Keratinocyte (primary cell): ENCODE measurements at regions not wholly inside any gene's neighbourhood (a gene's known extent, or its start where the extent isn't known, plus 50 kb on each side); places are given as distances from the start of the nearest gene placed in this dataset.
"Not testable (repeated sequence)": the region's sequence is repeated elsewhere in the genome, so short reads cannot be mapped to it uniquely, and the experiment has no call there.

ENCODE experiments used
- DNase-seq: peaks from one replicate; pipeline ENCODE4 v3.0.0-alpha.2; 2011; ENCODE audit warnings: low read depth, missing footprints, low spot score
- FAIRE-seq: peaks from 2 replicates; lab custom pipeline; 2011; peaks lifted over from hg19 to GRCh38; lab: Jason Lieb, UNC
- H2AFZ ChIP-seq: 2 replicates; pipeline ENCODE4 v1.6.0; 2012; ENCODE audit warnings: low read length, control low read depth, inconsistent platforms; ENCODE audit not compliant: control insufficient read depth
- H3K27ac ChIP-seq: 2 replicates; pipeline ENCODE4 v1.5.1; 2011; ENCODE audit warnings: low read length; ENCODE audit not compliant: control insufficient read depth, insufficient read depth
- H3K27me3 ChIP-seq: 3 replicates; pipeline ENCODE4 v1.6.0; 2011; ENCODE audit warnings: low read length; ENCODE audit not compliant: control insufficient read depth, insufficient read depth; ENCODE audit errors: extremely low read depth
- H3K36me3 ChIP-seq, 2 experiments: 2 replicates in 1 of 2; 3 replicates in 1 of 2; pipeline ENCODE4 v1.5.1; 2011; ENCODE audit warnings: low read length in 2 of 2, mild to moderate bottlenecking in 1 of 2; ENCODE audit not compliant: control insufficient read depth in 2 of 2, insufficient read depth in 2 of 2; ENCODE audit errors: extremely low read depth in 1 of 2
- H3K4me1 ChIP-seq: 3 replicates; pipeline ENCODE4 v1.5.1; 2011; ENCODE audit warnings: low read length; ENCODE audit not compliant: control insufficient read depth, insufficient read depth; ENCODE audit errors: extremely low read depth
- H3K4me2 ChIP-seq: 3 replicates; pipeline ENCODE4 v1.6.0; 2011; ENCODE audit warnings: low read depth, low read length; ENCODE audit not compliant: control insufficient read depth, insufficient read depth; ENCODE audit errors: extremely low read depth
- H3K4me3 ChIP-seq, 3 experiments: fragments of 200-600 bp in 1 of 3; sonication (generic) in 1 of 3; 2 replicates in 2 of 3; 3 replicates in 1 of 3; pipeline ENCODE4 v1.5.1; 2011 to 2016; ENCODE audit warnings: low read length in 3 of 3, mild to moderate bottlenecking in 3 of 3, control low read depth in 2 of 3, inconsistent platforms in 1 of 3, low read depth in 1 of 3, mixed read lengths in 1 of 3, mixed run types in 1 of 3, moderate library complexity in 1 of 3; ENCODE audit not compliant: control insufficient read depth in 2 of 3, insufficient read depth in 2 of 3; ENCODE audit errors: extremely low read depth in 1 of 3
- H3K79me2 ChIP-seq: 2 replicates; pipeline ENCODE4 v1.6.0; 2012; ENCODE audit warnings: low read length; ENCODE audit not compliant: control insufficient read depth, insufficient read depth
- H3K9ac ChIP-seq: 3 replicates; pipeline ENCODE4 v1.6.0; 2011; ENCODE audit warnings: low read length; ENCODE audit not compliant: control insufficient read depth, insufficient read depth; ENCODE audit errors: extremely low read depth
- H3K9me1 ChIP-seq: 3 replicates; pipeline ENCODE4 v1.6.0; 2011; ENCODE audit warnings: low read length; ENCODE audit not compliant: control insufficient read depth, insufficient read depth; ENCODE audit errors: extremely low read depth
- H3K9me3 ChIP-seq: 2 replicates; pipeline ENCODE4 v1.5.1; 2012; ENCODE audit warnings: low read depth, low read length; ENCODE audit not compliant: control insufficient read depth
- H4K20me1 ChIP-seq: 3 replicates; pipeline ENCODE4 v1.6.0; 2011; ENCODE audit warnings: low read length; ENCODE audit not compliant: control insufficient read depth, insufficient read depth; ENCODE audit errors: extremely low read depth
- EZH2 ChIP-seq: IDR thresholded peaks from one replicate; pipeline ENCODE4 v1.6.1; 2012; ENCODE audit warnings: inconsistent platforms, mild to moderate bottlenecking, low read length, moderate library complexity
- dilution Hi-C: fragments of 300-500 bp; cut with MboI; formaldehyde crosslinking; loops from one replicate; pipeline ENCODE4 v1.7.0; 2020; ENCODE audit warnings: low sequenced_read_pairs; ENCODE audit not compliant: extremely low pct_ligation_motif_present
- TF ChIP-seq, protein P1 (sequence below), 3 experiments: IDR thresholded peaks in 1 of 3; conservative IDR thresholded peaks in 1 of 3; optimal IDR thresholded peaks in 1 of 3; 2 replicates in 2 of 3; 3 replicates in 1 of 3; pipeline versions ENCODE3 to v1.5.1; 2011; ENCODE audit warnings: low read length in 3 of 3, mild to moderate bottlenecking in 3 of 3, moderate library complexity in 2 of 3, control low read depth in 1 of 3, inconsistent platforms in 1 of 3; ENCODE audit not compliant: insufficient read depth in 2 of 3; ENCODE audit errors: extremely low read depth in 1 of 3

DNA sequence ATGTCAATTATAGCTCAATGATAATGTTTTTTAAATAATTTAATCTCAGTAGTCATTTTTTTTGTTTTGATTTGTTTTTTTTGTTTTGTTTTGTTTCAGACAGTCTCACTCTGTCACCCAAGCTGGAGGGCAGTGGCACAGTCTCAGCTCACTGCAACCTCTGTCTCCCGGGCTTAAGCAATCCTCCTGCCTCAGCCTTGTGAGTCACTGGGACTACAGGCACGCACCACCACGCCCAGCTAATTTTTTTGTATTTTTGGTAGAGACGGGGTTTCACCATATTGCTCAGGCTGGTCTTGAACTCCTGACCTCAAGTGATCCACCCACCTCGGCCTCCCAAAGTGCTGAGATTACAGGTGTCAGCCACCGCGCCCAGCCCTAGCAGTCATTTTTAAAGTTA, 60.6 kb upstream of the RTL6 start:
- H3K36me3 ChIP-seq, DNase-seq, H3K27me3 ChIP-seq, H3K4me3 ChIP-seq, dilution Hi-C loops, H3K9me3 ChIP-seq, H4K20me1 ChIP-seq, H3K27ac ChIP-seq, H3K4me1 ChIP-seq, FAIRE-seq, H3K79me2 ChIP-seq, H3K4me2 ChIP-seq, H3K9ac ChIP-seq, H2AFZ ChIP-seq, H3K9me1 ChIP-seq: not testable (repeated sequence)

DNA sequence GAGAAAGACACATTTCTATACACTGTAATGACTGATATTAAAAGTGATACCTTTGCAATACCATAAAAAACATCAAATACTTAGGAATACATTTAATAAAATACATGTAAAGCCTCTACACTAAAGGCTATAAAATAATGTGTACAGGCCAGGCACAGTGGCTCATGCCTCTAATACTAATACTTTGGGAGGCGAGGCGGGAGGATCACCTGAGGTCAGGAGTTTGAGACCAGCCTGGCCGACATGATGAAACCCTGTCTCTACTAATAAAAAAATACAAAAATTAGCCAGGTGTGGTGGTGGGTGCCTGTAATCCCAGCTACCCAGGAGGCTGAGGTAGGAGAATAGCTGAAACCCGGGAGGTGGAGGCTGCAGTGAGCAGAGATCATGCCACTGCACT, 59.8 kb upstream of the RTL6 start:
- H3K79me2 ChIP-seq, FAIRE-seq, H3K4me1 ChIP-seq, H2AFZ ChIP-seq, H4K20me1 ChIP-seq, H3K4me3 ChIP-seq, H3K36me3 ChIP-seq, H3K4me2 ChIP-seq, H3K9me3 ChIP-seq, H3K27ac ChIP-seq, H3K9ac ChIP-seq, DNase-seq, dilution Hi-C loops, H3K9me1 ChIP-seq, H3K27me3 ChIP-seq: not testable (repeated sequence)

DNA sequence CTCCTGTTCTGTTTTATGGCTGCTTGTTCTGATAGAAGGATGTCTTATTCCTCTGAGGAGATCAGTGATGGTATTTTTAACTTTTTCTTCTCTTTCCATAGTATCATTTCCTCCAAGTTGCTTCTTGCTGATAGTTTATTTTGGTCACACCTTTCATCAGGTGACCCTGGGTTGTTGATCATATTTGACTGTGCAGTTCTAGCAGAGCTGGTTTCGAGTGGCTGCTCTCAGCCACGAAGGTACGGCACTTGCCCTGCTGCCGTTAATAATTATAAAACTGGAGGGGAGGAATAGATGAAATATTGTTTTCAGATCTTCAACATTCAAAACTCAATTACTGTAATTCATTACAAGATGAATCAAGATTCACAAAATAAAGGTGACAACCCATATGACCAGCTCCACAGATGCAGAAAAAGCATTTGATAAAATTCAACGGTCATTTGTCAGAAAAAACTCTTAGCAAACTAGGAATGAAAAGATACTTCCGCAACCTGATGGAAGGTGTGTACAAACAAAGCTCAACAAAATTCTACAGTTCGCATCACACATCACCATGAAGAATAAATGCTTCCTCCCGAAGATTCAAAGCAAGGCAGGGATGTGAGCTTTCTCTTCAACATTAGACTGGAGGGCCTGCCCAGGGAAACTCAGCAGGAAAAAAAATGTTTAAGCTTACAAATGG, 59.2 kb upstream of the RTL6 start:
- H4K20me1 ChIP-seq, result no peaks in the 10 kb centered on the region
- H3K4me2 ChIP-seq, result no peak overlapping the region
- dilution Hi-C loops, result no loop called here
- no peaks in the 10 kb centered on the region for H3K79me2 ChIP-seq
- no peaks in the 10 kb centered on the region for H3K9me1 ChIP-seq
- H3K27ac ChIP-seq, result no peak overlapping the region
- no peak for TF ChIP-seq EZH2
- TF ChIP-seq, protein P1, sequence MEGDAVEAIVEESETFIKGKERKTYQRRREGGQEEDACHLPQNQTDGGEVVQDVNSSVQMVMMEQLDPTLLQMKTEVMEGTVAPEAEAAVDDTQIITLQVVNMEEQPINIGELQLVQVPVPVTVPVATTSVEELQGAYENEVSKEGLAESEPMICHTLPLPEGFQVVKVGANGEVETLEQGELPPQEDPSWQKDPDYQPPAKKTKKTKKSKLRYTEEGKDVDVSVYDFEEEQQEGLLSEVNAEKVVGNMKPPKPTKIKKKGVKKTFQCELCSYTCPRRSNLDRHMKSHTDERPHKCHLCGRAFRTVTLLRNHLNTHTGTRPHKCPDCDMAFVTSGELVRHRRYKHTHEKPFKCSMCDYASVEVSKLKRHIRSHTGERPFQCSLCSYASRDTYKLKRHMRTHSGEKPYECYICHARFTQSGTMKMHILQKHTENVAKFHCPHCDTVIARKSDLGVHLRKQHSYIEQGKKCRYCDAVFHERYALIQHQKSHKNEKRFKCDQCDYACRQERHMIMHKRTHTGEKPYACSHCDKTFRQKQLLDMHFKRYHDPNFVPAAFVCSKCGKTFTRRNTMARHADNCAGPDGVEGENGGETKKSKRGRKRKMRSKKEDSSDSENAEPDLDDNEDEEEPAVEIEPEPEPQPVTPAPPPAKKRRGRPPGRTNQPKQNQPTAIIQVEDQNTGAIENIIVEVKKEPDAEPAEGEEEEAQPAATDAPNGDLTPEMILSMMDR (optimal IDR thresholded peaks at IDR 0.05 in 1 of 3, IDR thresholded peaks at IDR 0.05 in 1 of 3, conservative IDR thresholded peaks at IDR 0.05 in 1 of 3; ENCODE audit: extremely low read depth in 1 of 3, insufficient read depth in 2 of 3, low read length in 3 of 3), result no peak
- H3K36me3 ChIP-seq, result no peaks in the 10 kb centered on the region
- FAIRE-seq (no peak), DNase-seq (no peak)
- peaks cover 3% of the 10 kb centered on the region for H3K4me1 ChIP-seq
- H3K4me3 ChIP-seq, result no peak overlapping the region
- H3K9me3 ChIP-seq, result no peaks in the 10 kb centered on the region
- no peak overlapping the region for H3K9ac ChIP-seq
- no peak overlapping the region for H2AFZ ChIP-seq
- peaks cover 7% of the 10 kb centered on the region for H3K27me3 ChIP-seq
